GM19438 (cell line): ENCODE measurements at regions not wholly inside any gene's neighbourhood (a gene's known extent, or its start where the extent isn't known, plus 50 kb on each side); places are given as distances from the start of the nearest gene placed in this dataset.

ENCODE experiments used
- ATAC-seq: cut with Tn5 transposase; IDR thresholded peaks from one replicate; pipeline ENCODE4 v1.9.1; 2021; ENCODE audit warnings: low read depth; ENCODE audit not compliant: unreplicated experiment

DNA sequence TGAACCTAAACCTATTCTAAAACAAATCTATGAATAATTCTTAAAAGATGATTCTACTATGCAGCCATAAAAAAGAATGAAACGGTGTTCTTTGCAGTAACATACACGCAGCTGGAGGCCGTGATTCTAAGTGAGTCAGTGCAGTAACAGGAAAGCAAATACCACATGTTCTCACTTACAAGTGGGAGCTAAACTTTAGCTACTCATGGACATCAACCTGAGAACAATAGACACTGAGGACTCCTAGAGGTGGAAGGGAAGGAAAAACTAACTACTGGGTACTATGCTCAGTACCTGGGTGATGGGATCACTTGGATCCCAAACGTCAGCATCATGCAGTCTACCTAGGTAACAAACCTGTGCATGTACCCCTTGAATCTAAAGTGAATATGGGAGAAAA lies 575.0 kb upstream of the MGMT start:
- ATAC-seq, result no peak

DNA sequence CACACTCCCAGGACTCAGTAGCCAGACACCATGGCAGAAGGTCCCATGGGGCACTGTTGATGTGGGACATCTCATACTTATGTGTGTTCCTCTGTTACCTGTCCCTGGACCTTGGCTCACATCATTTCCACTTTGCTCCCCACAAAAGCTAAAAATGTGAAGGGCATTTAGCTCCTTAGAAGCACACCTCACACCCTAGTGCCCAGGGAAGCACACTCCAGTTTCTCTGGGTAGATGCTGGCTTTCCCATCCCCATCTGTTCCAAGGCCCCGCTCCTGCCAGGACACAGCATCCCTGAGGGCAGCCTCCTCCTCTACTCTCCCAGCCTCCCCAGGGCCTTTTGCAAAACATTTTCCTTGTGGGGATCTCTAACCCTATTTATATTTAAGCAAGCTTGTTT lies 572.4 kb upstream of the MGMT start:
- no peak for ATAC-seq

DNA sequence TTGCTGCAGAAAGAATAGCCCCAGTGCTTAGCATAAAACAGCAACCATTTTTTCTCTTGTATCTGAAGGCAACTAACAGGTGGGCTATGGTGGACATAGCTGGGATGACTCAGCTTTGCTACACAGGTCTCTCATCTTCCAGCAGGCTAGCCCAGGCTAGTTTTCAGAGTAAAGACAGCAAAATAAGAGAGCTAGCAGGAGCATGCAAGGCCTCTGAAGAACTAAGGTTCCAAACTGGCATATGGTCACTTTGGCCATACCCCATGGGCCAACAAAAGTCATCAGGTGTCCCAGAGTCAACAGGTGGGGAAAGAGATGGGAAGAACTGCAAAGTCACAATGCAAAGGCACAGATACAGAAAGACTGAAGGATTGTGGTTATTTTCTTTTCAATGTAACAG lies 571.6 kb upstream of the MGMT start:
- ATAC-seq, result no peak

DNA sequence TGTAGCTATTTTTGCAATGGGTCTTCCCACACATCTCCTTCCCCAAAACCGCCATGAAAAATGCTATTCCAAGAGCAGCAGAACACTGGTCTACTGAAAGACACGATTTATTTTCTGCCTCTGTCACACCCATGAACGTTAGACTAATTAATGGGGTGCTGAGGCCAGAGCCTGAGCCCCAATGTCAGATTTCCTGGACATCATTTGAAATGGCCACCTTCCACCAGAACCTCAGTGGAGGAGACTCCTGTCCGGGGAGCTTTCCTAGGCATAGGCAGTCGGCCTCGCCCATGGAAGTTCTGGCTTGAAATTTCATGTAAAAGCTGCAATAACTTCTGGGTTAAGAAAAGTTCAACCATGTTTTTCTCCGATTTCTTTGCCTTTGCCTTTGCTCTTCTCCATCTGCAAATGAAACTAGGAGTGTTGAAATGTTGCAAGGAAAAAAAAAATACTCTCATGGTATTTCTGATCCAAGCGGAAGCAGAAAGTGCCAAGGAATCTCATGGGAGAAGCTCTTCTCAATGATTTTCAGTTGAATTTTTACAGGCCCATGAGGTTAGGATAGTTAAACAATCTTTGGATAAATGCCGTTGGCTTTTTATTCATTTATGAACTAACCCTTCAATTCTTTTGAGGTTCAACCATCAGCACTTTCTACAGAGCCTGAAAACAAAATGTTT lies 570.8 kb upstream of the MGMT start:
- no peak for ATAC-seq

DNA sequence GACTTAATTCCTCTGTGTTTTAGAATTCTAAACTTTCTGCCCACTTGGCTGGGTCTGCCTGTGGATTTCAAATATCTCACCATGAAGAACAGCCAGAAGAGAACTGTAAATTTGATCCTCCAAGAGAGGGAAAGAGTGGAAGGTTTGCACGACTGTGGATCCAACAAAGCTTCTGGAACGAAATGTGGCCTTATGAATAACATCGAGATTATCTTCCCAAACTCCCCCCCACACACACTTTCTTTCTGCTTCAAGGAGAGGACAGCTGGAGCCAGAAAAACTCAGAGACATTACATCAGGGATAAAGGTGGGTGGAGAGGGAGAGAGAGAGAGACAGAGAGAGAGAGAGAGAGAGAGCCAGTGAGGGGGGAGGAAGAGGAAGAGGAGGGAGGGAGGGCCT lies 570.1 kb upstream of the MGMT start:
- no peak for ATAC-seq

DNA sequence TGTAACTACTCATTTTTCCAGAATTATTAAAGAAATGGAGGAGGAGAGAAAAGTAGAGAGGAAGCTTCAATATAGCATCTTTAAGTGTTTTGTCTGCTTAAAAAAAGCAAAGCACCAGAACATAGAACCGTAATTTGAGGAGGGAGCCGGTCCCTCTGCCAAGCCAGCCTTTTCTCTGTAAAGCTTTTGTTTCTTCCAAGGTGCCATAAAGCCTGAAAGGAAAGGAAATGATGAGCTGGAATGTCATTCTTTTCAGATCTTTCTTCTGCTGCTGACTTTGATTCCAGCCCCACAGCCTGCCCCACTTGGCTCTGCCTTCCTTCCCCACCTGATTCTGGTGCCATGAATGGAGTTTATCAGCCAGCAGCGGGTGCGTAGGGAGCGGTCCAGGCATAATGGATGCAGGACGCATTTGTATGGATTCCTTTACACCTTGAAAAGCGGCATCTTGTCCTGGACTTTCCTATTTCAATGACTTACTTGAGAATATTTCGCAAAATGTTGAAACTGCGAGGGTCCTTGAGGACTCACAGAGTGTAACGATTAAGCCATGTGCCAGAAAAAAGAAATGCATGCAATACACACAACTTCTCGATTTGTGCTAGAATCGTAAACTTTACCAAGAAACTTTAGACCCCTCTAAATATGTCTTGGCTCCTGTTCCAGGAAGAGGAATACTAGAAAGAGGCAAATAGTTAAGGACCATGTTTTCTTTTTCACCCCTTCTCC lies 569.5 kb upstream of the MGMT start:
- no peak for ATAC-seq

DNA sequence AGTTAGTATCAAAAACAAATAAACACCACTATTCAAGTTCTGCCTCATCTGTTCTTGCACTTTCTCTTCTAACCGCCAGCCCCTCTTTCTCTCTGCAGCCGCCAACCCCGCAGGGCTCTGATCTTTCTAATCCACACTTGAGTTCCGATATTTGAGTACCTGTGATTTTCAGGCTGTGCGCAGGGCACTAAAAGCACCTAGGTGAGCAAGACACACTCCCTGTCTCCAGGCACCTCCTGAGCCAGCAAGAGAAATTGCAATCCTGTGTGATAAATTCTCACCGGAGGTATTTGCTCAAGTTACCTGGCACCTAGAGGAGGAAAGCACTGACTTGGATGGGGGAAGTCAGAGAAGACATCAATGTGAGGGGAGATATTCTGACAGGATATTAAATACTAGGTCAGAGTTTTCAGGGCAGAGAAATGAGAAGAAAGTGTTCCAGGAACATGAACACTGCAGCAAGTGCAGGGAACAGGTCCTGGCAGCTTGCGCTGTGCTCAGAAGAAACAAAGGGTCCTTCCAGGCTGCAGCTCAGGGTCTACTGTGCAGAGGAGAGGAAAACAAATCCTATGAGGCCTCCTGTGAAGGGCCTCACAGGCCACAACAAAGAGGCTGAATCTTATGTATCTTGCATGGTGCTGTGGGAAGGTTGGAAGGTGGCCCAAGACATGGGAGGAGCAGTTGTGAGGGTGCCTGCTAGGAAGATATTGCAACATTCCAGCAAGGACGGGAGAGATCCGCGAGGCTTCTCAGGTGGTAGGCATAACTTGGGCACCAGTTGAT lies 568.7 kb upstream of the MGMT start:
- no peak for ATAC-seq

DNA sequence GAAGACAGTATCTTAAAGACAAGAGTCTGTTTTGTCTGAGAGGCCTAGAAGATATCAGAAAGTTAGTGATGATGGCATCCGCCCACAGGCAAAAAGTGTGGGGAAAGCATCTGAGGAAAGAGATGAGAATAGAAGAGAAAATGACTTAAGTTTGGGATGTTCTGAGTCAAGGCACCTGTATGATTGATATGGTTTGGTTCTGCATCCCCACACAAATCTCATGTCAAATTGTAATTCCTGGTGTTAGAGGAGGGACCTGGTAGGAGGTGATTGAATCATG lies 568.2 kb upstream of the MGMT start:
- no peak for ATAC-seq

DNA sequence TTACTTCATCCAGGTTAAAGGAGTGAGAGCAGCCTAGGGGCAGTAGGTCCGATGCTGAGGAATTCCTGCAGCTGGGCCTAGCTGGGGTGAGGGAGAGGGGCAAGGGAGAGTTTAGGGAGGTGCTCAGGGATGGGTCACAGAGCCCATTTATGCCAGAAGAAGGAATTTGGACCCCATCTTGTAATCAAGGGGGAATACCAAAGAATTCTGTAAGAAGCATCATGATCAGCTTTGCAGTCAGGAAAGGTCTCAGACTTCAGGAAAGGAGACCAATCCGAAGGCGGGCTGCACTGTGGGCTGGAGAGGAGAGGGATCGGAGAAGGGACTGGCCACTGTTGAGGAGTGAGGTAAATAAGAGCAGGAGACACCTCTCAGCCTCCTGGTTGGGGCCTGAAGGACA lies 566.6 kb upstream of the MGMT start:
- no peak for ATAC-seq

DNA sequence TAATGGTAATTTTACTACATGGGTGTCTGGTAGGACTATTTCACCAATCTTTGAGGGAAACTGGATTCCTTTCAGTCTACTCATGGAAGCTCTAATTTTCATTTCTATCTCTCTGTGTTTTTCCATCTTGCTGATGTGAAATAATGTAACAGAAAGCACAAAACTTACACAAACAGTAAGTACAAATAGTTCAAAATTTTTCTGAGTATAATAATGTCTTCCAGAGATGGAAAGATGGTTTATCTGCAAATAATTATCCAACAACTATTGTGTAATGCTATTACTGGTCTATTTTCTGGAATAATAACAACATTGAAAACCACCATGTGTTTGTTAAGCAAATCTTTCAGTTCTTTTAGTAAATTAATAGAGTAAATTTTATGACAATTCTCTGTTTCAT lies 565.8 kb upstream of the MGMT start:
- ATAC-seq, result no peak

DNA sequence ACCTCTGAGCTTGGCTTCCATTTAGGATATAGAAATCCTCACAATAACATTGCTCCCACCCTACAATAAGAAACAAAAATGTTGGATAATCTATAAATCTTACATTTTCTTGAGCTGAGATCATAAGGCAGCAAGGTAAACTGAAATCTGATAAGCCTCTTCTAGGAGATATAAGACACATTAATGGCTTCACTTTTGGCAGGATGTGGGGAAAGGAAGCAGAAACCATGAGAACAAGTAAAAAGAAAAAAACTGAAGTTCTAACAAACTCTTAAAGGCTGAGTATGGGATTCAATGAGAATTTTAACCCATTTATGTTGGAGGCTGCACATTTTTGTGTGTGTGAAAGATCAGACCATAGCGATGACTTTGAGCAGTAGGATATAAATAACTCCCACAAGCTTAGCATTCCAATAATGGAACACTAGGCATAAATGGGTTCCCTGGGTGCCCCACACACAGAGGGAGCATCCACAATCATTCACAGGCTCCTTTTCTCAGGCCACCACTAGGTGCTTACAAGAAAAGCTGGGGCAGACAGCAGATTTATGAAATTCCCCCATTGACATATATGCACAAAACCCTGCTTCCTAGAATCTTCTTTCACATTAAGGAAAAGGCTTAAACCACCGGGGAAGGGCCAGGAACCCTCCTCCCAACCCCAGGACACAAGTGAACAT lies 564.9 kb upstream of the MGMT start:
- ATAC-seq, result no peak

DNA sequence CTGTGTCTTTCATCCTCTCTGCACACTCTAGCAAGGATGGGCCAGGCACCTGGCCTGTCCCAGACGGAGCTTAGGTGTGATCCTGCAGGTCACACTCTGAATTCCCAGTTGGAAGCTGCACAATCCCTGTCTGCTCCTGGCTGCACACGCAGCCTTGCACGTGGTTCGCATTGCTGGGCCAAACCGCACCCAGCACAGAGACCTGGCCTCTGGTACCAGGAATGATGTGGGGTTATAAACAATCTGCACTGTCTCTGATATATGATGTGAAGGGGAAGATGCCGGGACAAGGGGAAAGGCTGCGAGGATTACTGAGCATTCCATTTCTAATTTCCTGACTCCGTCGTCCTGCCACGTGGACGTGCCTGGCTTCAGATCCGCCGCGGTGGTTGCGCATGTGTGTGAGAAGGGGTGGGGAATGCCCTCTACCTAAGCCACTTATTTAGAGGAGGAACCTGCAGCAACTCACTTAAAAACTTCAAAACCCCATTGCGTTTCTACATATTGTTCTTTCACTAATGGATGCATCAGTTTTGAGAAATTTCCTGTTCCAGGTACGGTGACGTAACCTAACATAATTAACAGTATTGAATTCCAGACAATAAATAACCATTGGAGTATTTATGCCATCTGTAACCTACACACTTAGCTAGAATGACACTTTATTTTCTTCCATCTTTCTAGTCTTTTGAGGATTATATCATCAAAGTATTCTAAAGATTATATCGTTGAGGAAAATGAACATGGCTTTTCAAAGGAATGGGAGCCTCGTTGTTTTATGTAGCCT lies 559.7 kb upstream of the MGMT start:
- no peak for ATAC-seq

DNA sequence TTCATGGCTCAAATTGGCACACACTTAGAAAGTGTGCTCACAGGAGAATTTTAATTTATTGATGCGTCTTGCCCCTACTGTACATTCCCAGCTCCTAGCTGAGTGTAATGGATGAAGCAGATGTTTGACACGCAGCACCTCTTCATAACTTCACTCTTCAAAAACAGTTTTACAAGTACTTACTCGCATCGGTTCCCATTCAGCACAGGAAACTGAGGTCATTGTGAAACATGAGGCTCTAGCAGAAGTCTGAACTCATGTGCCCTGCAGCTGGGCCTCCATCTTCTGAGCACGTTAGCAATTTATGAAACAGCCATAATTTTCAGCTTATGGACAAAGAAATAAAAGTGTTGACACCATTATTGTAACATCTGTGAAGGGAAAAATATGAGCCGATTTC lies 558.9 kb upstream of the MGMT start:
- ATAC-seq, result no peak

DNA sequence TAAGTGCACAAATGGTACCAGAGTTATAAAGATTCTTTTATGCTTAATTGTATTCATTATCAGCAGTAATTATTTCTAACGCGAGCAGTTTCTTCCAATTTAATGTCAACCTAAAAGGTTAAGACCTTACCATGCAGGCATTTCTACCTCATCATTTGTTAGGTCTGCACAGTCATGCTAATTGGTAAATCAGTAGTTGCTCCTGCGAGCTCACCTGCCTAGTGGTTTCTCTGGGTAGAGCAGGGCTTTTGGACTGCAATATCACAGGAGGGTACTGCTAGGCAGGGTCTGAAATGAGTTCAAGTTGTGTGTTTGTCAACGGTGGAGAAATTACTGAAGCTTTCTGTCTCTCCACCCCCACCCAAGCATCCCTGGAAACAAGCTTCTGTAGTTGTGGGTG lies 558.5 kb upstream of the MGMT start:
- ATAC-seq, result no peak

DNA sequence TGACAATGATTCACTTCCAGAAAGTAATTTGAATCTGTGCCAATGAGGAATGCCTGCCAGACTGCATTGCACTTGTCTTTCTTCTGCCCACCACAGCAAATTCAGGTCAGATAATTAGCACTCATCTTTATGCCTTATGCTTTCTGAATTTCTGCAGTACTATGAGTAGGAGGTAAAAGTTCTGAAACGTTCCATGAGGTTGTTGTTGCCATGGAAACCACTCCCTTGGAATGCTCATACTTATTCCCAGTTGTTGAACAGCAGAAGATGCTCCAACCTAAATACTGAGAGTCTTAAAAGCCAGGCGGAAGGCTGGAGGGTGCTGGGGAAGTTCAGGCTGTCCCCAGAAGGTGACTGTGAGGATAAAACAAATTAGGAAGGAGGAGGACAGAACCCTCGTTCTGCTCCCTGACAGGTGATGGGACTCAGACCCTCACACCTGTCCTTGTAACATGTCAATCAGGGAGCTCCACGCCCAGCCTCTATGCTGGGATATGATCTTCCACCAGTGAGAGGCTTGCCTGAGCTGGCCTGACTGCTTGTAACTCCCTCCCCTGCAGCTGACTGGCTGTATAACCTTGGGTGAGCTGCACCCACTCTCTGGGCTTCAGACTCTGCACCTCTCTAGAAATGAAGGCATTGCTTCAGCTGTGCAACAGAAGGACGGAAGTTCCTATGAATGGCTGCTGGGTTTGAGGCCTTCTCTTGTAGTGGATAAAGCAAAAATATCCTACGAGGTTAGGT lies 554.3 kb upstream of the MGMT start:
- ATAC-seq, result no peak

DNA sequence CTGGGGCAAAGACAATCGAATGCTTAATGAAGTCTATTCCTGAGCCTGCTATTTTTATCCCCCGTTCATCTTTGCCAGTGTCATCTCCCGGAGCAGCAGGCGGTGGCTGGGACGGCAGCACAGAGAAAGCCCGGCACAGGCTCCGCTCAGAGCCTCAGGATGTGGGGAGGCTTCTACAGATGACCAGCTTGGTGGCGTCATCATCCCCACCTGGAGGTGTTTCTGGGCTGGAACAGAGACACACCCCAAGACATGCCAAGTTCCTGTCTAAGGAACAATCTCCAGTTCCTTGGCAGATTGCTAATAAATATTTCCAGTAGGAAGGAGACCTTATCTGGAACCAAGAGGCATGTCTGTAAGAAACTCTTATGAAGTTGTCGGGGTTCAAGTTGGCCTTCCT lies 552.4 kb upstream of the MGMT start:
- no peak for ATAC-seq

DNA sequence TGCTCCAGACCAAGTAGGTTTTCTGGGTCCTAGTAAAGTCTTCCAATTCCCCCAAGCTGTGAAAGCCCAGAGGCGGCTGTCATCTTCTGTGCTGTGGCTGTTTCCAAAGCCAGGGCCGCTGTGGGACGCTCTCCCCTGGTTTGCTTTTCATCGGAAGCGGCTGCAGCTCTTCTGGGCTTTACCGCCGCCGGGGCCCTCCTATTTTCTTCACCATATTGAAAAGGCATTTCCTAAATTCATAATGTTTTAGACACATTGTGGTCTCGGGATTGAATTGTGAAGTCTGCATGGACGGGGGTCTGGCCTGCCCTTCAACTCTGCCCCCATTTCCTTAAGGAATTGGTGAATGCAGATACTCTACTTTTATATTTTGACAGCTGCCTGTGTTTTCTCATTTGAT lies 551.4 kb upstream of the MGMT start:
- ATAC-seq, result no peak

DNA sequence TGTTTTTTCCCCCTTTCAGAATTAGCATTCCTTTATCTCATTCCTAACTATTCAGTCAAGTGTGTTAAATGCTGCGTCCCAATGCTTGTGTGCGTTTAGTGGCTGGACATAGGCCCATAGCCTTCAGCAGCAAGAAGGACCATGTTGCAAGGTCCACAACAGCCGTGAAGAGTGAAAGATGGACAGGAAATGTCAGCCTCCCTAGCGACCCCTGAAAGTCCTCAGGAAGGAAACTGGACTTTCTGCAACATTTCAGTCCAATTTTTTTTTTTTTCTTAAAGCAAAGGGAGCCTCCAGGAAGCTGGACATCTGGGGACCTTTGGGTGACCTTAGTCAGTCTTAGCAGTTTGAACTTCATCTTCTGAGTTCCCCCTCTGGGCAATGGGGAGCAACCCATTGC lies 550.7 kb upstream of the MGMT start:
- no peak for ATAC-seq

DNA sequence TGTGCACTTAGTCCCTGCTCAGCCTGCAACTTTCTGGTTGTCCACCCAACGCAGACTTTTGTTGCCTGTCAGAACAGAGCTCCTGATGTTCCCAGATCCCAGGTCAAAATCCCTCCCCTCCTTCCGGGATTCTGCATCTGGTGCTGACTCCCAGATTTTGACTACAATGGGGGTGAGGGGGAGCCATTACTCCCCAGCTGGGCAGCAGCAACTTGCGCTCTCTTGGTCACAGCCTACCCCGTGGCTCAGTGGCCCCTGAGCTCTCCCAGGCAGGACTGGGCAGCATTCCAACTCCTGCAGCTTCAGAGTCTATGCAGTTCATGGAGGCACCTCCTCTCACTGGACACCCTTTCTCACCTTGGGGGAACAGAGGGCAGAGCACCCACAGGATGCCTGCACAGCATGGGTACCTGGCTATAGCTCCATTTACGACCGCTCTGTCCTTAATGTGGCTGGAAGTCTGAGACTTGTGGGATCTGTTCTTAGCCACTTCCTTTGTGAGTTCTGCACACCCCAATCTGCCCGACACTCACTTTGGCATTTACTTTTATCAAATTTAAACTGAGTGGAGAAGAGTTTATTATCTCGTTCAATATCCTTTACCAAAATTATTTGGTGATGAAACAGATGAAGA lies 545.5 kb upstream of the MGMT start:
- no peak for ATAC-seq

DNA sequence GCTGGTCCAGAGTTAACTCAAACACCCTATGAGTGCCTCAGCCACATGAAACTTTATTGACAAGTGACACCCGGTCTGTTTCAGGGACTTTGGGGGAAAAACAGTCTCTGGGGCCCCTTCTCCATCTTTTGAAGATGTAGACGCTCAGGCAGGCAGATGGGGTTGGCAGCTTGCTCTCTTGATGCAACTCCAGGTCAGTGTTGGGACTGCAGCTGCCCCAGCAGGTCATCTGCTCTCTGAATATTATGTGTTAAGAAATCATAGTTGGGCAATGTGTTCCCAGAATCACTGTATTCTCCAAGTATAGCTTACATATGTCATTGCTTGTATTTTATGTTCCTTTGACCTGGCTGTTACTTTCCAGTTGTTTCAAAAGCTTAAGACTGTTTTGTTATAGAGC lies 544.9 kb upstream of the MGMT start:
- no peak for ATAC-seq
